Trophoblast cell (in vitro differentiated cells and primary cell): ENCODE measurements at regions not wholly inside any gene's neighbourhood (a gene's known extent, or its start where the extent isn't known, plus 50 kb on each side); places are given as distances from the start of the nearest gene placed in this dataset.

ENCODE experiments used
- DNase-seq, 2 donors: peaks; one replicate each; pipeline ENCODE4 v3.0.0-alpha.2; 2016
- H2AFZ ChIP-seq: 2 replicates; pipeline ENCODE4 v1.6.1; 2013; ENCODE audit warnings: low read length, moderate library complexity, mild to moderate bottlenecking; ENCODE audit not compliant: insufficient read depth, poor library complexity
- H2AK5ac ChIP-seq: 2 replicates; pipeline ENCODE4 v1.6.1; 2013; ENCODE audit warnings: mild to moderate bottlenecking, low read length
- H2BK120ac ChIP-seq: 2 replicates; pipeline ENCODE4 v1.6.1; 2013; ENCODE audit warnings: low read length, mild to moderate bottlenecking, moderate library complexity; ENCODE audit not compliant: insufficient read depth, poor library complexity
- H2BK12ac ChIP-seq: 2 replicates; pipeline ENCODE4 v1.6.1; 2013; ENCODE audit warnings: mild to moderate bottlenecking, low read length, moderate library complexity
- H2BK5ac ChIP-seq: 2 replicates; pipeline ENCODE4 v1.6.1; 2013; ENCODE audit warnings: low read length, low read depth, moderate library complexity, mild to moderate bottlenecking; ENCODE audit not compliant: poor library complexity
- H3K14ac ChIP-seq: 2 replicates; pipeline ENCODE4 v1.6.1; 2013; ENCODE audit warnings: mild to moderate bottlenecking, low read length
- H3K18ac ChIP-seq: 2 replicates; pipeline ENCODE4 v1.6.1; 2013; ENCODE audit warnings: mild to moderate bottlenecking, low read length
- H3K23ac ChIP-seq: 2 replicates; pipeline ENCODE4 v1.6.1; 2013; ENCODE audit warnings: low read length
- H3K27ac ChIP-seq: 2 replicates; pipeline ENCODE4 v1.5.1; 2013; ENCODE audit warnings: low read depth, mild to moderate bottlenecking, inconsistent platforms, low read length, moderate library complexity
- H3K27me3 ChIP-seq: 2 replicates; pipeline ENCODE4 v1.6.1; 2013; ENCODE audit warnings: inconsistent platforms, mild to moderate bottlenecking, low read length, moderate library complexity; ENCODE audit not compliant: insufficient read depth
- H3K36me3 ChIP-seq, 2 experiments: 1 replicate in 1 of 2; 2 replicates in 1 of 2; pipeline ENCODE4 v1.6.1; 2013; ENCODE audit warnings: low read length in 2 of 2, mild to moderate bottlenecking in 2 of 2, moderate library complexity in 1 of 2; ENCODE audit not compliant: insufficient read depth in 2 of 2, control insufficient read depth in 1 of 2
- H3K4ac ChIP-seq: 2 replicates; pipeline ENCODE4 v1.6.1; 2013; ENCODE audit warnings: low read depth, mild to moderate bottlenecking, low read length, moderate library complexity
- H3K4me1 ChIP-seq, 2 experiments: 1 replicate in 1 of 2; 2 replicates in 1 of 2; pipeline ENCODE4 v1.6.1; 2013; ENCODE audit warnings: low read length in 2 of 2, mild to moderate bottlenecking in 2 of 2, moderate library complexity in 1 of 2; ENCODE audit not compliant: insufficient read depth in 2 of 2, control insufficient read depth in 1 of 2
- H3K4me2 ChIP-seq: 2 replicates; pipeline ENCODE4 v1.6.1; 2013; ENCODE audit warnings: inconsistent platforms, mild to moderate bottlenecking, low read length, moderate library complexity
- H3K4me3 ChIP-seq: 2 replicates; pipeline ENCODE4 v1.5.1; 2013; ENCODE audit warnings: mild to moderate bottlenecking, low read depth, low read length, inconsistent platforms
- H3K79me1 ChIP-seq: one replicate; pipeline ENCODE4 v1.6.1; 2013; ENCODE audit warnings: low read length
- H3K79me2 ChIP-seq: 2 replicates; pipeline ENCODE4 v1.6.1; 2013; ENCODE audit warnings: low read length, mild to moderate bottlenecking; ENCODE audit not compliant: control insufficient read depth, insufficient read depth, poor library complexity
- H3K9ac ChIP-seq: 2 replicates; pipeline ENCODE4 v1.6.1; 2013; ENCODE audit warnings: mild to moderate bottlenecking, low read length
- H3K9me3 ChIP-seq: 2 replicates; pipeline ENCODE4 v1.6.1; 2013; ENCODE audit warnings: low read depth, mild to moderate bottlenecking, control low read depth, inconsistent platforms, low read length; ENCODE audit not compliant: insufficient read depth
- H4K12ac ChIP-seq: 2 replicates; pipeline ENCODE4 v1.6.1; 2013; ENCODE audit warnings: low read depth, mild to moderate bottlenecking, low read length, moderate library complexity
- H4K8ac ChIP-seq: 2 replicates; pipeline ENCODE4 v1.6.1; 2013; ENCODE audit warnings: low read depth, mild to moderate bottlenecking, low read length, moderate library complexity
- H4K91ac ChIP-seq: one replicate; pipeline ENCODE4 v1.6.1; 2013; ENCODE audit warnings: low read depth, mild to moderate bottlenecking, low read length, moderate library complexity
- WGBS: extraction: QIAGEN DNeasy Blood & Tissue Kit; methylation state at CpG from one replicate; pipeline ENCODE4 v1.1.7; 2013; ENCODE audit warnings: missing lambda C conversion rate; ENCODE audit not compliant: insufficient read length, insufficient coverage; ENCODE audit errors: extremely low coverage; 5-methylcytosine and 5-hydroxymethylcytosine counted together

DNA sequence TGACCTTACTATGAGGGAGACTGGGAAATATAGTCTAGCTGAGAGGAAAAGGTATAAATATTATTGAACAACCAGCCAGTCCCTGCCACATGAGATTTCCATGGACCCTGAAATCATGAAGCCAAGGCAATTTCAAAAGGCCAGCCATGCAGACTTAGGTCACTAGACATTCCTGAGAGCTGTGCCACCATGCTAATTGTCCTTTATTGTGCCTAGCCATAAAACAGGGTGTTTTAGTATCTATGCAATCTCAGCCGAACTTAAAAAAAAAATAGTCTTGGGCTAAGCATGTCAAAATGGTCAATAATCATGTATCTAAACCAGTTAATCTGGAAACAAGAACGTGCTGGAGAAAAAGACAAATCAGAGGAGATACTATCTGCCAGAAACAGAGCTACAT is 269.5 kb downstream of the LNPK start:
- H2BK5ac ChIP-seq = no peak overlapping the region
- no peak overlapping the region for H2BK120ac ChIP-seq
- no peak overlapping the region for H3K4ac ChIP-seq
- H3K9me3 ChIP-seq = no peaks in the 10 kb centered on the region
- no peak overlapping the region for H2BK12ac ChIP-seq
- WGBS = no CpG with 5 or more reads among the region's 2 CpGs
- no peaks in the 10 kb centered on the region for H3K36me3 ChIP-seq
- no peak overlapping the region for H4K12ac ChIP-seq
- H3K9ac ChIP-seq = no peak overlapping the region
- H3K79me1 ChIP-seq = no peaks in the 10 kb centered on the region
- no peaks in the 10 kb centered on the region for H3K79me2 ChIP-seq
- no peak overlapping the region for H3K14ac ChIP-seq
- peaks cover 2% of the 10 kb centered on the region for H3K27me3 ChIP-seq
- H4K8ac ChIP-seq = no peak overlapping the region
- DNase-seq = no peak
- no peak overlapping the region for H2AK5ac ChIP-seq
- H3K4me2 ChIP-seq = no peak overlapping the region
- no peak overlapping the region for H3K23ac ChIP-seq
- H3K4me1 ChIP-seq = peaks cover 2 to 3% of the 10 kb centered on the region in 2 experiments
- no peak overlapping the region for H3K18ac ChIP-seq
- H2AFZ ChIP-seq = no peak overlapping the region
- H4K91ac ChIP-seq = no peak overlapping the region
- H3K4me3 ChIP-seq = no peak overlapping the region
- no peak overlapping the region for H3K27ac ChIP-seq

DNA sequence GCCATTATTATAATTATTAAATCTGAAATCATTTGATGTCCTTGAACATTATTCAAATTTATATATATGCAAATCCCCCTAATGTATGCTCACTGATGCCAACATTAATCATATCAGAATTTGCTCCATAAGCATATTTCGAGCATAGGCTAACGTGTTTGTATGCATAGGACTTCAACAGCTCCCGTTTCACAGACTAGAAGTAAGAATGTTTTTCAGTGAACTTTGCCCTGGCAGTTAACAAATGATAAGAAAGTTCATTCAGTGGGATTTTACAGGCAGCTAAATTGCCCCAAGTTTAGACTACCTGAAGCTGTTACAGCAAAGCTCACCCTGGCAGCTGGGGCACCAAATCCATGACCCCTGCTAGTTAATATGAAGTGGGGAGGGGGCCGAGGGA is 272.0 kb downstream of the LNPK start:
- H3K79me2 ChIP-seq = no peaks in the 10 kb centered on the region
- no peak overlapping the region for H3K18ac ChIP-seq
- no peak overlapping the region for H2BK5ac ChIP-seq
- no peak overlapping the region for H3K14ac ChIP-seq
- no peak overlapping the region for H2BK12ac ChIP-seq
- DNase-seq = no peak
- H3K79me1 ChIP-seq = no peaks in the 10 kb centered on the region
- no peak overlapping the region for H3K4me3 ChIP-seq
- H3K9ac ChIP-seq = no peak overlapping the region
- H4K91ac ChIP-seq = no peak overlapping the region
- WGBS = no CpG with 5 or more reads among the region's 4 CpGs
- H4K8ac ChIP-seq = no peak overlapping the region
- peaks cover 0 to 2% of the 10 kb centered on the region in 2 experiments for H3K4me1 ChIP-seq
- H3K4ac ChIP-seq = no peak overlapping the region
- no peak overlapping the region for H2BK120ac ChIP-seq
- no peak overlapping the region for H3K23ac ChIP-seq
- no peak overlapping the region for H2AFZ ChIP-seq
- H3K9me3 ChIP-seq = no peaks in the 10 kb centered on the region
- H3K36me3 ChIP-seq = no peaks in the 10 kb centered on the region
- no peak overlapping the region for H3K27ac ChIP-seq
- H4K12ac ChIP-seq = no peak overlapping the region
- H2AK5ac ChIP-seq = no peak overlapping the region
- no peak overlapping the region for H3K4me2 ChIP-seq
- no peaks in the 10 kb centered on the region for H3K27me3 ChIP-seq

DNA sequence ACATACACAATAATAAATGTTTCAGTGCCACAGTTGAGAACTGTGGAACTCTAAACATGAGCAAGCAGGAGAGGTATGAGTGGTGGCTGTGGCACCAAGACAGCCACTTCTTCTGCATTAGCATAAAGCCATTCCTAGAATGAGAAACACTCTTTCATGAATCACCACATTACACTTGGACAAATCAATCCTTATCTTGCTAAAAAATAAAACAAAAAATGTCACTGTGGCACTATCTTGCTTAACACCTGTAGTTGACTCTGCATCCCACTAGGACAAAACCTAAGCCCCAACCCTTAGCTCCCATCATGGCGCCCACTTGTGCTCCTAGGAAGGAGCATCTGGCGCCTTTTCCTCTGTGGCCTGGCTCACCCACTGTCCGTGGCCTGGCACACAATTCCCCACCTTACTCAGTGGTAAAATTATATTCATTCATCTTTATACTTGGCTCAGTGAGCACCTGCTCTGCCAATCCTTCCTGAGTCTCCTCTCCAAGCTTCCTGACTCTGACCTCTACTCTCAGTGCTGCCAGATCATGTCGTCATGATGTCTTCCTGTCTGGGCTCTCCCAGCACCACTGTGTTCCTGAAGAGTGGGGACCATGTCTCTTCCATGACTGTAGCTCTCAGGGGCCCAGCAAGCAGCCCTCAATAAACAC is 272.9 kb downstream of the LNPK start:
- no peaks in the 10 kb centered on the region for H3K36me3 ChIP-seq
- H3K18ac ChIP-seq = no peak overlapping the region
- H3K4me3 ChIP-seq = no peak overlapping the region
- H3K4ac ChIP-seq = no peak overlapping the region
- peak in 1 of 2 donors; percentile 61 for DNase-seq
- H4K8ac ChIP-seq = no peak overlapping the region
- no CpG with 5 or more reads among the region's 4 CpGs for WGBS
- H3K79me1 ChIP-seq = no peaks in the 10 kb centered on the region
- H3K27me3 ChIP-seq = no peaks in the 10 kb centered on the region
- H3K27ac ChIP-seq = no peak overlapping the region
- no peaks in the 10 kb centered on the region for H3K9me3 ChIP-seq
- H3K79me2 ChIP-seq = no peaks in the 10 kb centered on the region
- no peak overlapping the region for H4K91ac ChIP-seq
- no peak overlapping the region for H2AFZ ChIP-seq
- H4K12ac ChIP-seq = no peak overlapping the region
- H3K4me1 ChIP-seq = no peaks in the 10 kb centered on the region
- no peak overlapping the region for H3K23ac ChIP-seq
- H2AK5ac ChIP-seq = no peak overlapping the region
- H2BK120ac ChIP-seq = no peak overlapping the region
- no peak overlapping the region for H2BK5ac ChIP-seq
- no peak overlapping the region for H3K14ac ChIP-seq
- no peak overlapping the region for H2BK12ac ChIP-seq
- no peak overlapping the region for H3K4me2 ChIP-seq
- H3K9ac ChIP-seq = no peak overlapping the region

GRCh38 chr2:175728032-175728431 is 274.0 kb downstream of the LNPK start:
- H3K4ac ChIP-seq = no peak overlapping the region
- no peak overlapping the region for H2AFZ ChIP-seq
- H3K14ac ChIP-seq = no peak overlapping the region
- H3K18ac ChIP-seq = no peak overlapping the region
- no peak overlapping the region for H4K12ac ChIP-seq
- H3K9ac ChIP-seq = no peak overlapping the region
- no peak overlapping the region for H3K23ac ChIP-seq
- no peak overlapping the region for H3K4me3 ChIP-seq
- H3K27ac ChIP-seq = no peak overlapping the region
- no peaks in the 10 kb centered on the region for H3K4me1 ChIP-seq
- no CpG with 5 or more reads among the region's 4 CpGs for WGBS
- no peaks in the 10 kb centered on the region for H3K79me2 ChIP-seq
- no peaks in the 10 kb centered on the region for H3K9me3 ChIP-seq
- DNase-seq = no peak
- no peak overlapping the region for H2BK12ac ChIP-seq
- H4K91ac ChIP-seq = no peak overlapping the region
- H3K27me3 ChIP-seq = no peaks in the 10 kb centered on the region
- no peaks in the 10 kb centered on the region for H3K79me1 ChIP-seq
- H3K36me3 ChIP-seq = no peaks in the 10 kb centered on the region
- no peak overlapping the region for H3K4me2 ChIP-seq
- H4K8ac ChIP-seq = no peak overlapping the region
- no peak overlapping the region for H2BK5ac ChIP-seq
- H2AK5ac ChIP-seq = no peak overlapping the region
- H2BK120ac ChIP-seq = no peak overlapping the region
